ENCODE measurements at regions not wholly inside any gene's neighbourhood (a gene's known extent, or its start where the extent isn't known, plus 50 kb on each side); places are given as distances from the start of the nearest gene placed in this dataset.
A peak's percentile ranks its signal among the peaks of the same experiment; 100 is the strongest.
"Not testable (repeated sequence)": the region's sequence is repeated elsewhere in the genome, so short reads cannot be mapped to it uniquely, and the experiment has no call there.

- peak; percentile 48 for DNase-seq (ENCODE audit: low read depth)
Measured at GRCh38 chr13:34357435-34358232, 539.7 kb downstream of the RFC3 start.

GRCh38 chr13:34358811-34359513 is 541.0 kb downstream of the RFC3 start:
- DNase-seq (ENCODE audit: low read depth): peak; percentile 4

DNA sequence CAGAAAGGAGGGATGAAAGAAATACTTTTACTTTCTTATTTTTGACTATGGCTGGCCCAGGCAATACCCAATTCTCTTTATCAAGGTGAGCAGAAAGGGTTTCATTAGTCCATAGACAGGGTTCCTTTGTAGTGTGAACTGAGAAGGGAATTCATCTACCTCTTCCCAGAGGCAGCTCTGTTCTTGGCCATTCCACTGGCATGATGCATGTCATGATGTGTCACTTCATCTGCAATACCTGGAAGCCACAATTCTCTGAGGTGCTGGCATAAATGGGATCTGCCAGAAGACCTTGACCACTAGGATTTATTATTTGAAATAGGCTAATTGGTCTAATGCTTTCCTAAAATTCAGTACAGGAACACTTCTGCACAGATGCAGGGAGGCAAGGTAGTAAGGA is 542.8 kb downstream of the RFC3 start:
- DNase-seq (ENCODE audit: low read depth): no peak

GRCh38 chr13:34361560-34361959 is 543.6 kb downstream of the RFC3 start:
- DNase-seq (ENCODE audit: low read depth): no peak

DNA sequence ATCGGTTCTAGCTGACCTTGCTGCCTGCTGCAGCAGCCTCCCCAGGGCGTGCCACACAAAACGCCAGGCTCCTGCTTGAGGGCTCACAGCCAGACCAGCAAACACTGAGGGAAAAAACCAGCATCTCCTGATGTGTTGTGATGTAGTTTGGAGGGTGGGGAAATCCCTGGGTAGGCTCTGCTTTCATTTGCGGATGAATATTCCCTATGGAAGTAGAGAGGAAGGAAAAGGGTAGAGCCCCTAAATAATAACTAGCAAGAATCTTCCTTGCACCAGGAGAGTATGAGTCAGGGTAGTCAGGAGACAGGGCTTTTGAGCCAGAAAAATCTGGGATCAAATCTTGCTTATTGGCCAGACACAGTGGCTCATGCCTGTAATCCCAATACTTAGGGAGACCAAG is 545.3 kb downstream of the RFC3 start:
- DNase-seq (ENCODE audit: low read depth): no peak

- DNase-seq (ENCODE audit: low read depth): no peak
Measured at GRCh38 chr13:34364633-34365032, 546.7 kb downstream of the RFC3 start.

DNA sequence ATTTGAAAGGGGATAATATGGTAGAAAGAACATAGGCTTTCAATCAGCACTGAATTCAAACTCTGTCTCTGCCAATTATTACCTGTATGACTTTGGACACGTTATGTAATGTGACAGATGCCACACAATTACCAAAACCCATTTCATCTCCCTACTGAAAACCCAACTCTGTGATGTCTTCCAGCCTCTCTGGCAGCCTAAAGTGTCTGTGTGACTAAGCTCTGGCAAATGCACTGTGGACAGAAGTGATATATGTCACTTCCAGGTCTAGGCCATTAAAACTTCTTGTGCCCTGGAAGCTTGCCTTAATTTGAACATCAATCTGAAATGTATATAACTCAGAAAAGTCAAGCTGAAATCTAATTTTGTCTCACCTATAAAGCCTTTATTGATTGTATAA is 552.0 kb downstream of the RFC3 start:
- DNase-seq (ENCODE audit: low read depth): no peak

- DNase-seq (ENCODE audit: low read depth): no peak
Measured at GRCh38 chr13:34371108-34371507, 553.2 kb downstream of the RFC3 start.

DNA sequence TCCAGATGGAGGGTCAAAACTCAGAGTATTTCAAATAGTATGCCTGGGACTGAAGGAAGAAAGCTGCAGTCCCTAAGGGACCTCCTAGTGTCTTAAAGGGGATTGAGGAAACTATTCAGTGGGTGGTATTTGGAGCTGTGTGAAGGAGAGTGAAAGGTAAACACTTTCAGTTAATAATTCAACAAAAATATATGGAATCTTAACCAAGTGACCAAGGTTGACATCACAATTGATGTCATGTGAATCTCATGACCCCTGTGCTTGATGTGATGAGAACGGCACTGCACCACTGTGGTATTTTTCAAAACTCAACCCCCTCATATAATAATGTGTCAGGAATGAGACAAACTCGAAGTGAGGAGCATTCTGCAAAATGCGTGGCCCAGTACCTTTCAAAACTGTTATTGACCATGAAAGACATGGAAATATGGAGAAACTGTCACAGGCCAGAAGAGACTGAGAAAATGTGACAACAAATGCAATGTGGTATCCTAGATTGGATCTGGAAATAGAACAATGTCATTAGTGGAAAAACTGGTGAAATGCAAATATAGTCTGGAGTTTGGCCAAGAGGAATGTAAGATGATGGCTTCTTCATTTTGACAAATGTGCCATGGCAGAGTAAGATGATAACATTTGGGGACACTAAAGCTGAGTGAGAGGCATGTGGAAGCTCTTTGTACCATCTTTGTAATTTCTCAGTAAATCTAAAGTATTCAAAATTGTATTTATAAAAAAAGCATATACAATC is 553.9 kb downstream of the RFC3 start:
- no peak for DNase-seq (ENCODE audit: low read depth)

DNA sequence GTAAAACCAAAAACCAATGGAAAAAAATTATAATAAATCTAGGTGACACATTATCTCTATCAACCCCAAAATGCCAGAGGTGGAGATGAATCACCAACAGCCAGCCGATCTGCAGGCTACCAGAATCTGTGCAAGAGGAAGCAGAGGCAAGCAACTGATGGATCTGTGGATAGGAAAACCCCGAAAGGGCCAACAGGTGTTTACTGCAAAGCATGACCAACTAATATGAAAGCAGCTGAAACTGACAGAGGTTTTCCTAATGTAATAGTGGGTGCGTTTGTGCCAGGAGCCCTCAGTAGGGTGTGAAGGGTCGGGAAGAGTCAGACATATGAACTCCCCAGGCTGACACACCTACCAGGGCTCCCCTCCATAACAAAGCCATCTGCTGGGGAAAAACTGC is 554.6 kb downstream of the RFC3 start:
- peak; percentile 5 for DNase-seq (ENCODE audit: low read depth)

DNA sequence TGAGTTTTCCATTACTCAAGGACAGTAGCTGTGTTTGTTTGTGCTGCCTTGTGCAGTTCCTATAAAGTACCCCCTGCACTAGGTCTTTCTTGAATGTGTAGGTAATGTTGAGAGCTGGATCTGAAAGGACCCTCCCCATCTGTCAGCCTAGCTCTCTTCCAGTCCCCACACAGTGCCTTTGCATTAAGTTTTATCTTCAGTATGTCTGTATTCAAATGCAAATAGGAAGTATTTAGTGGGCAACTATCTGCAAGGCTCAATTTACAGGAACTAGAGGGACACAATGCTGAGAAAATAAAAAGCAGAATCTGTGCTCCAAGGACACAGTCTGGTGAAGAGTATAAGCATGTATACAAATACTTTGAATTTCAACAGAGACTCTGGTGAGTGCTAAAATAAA is 558.5 kb downstream of the RFC3 start:
- no peak for DNase-seq (ENCODE audit: low read depth)

DNA sequence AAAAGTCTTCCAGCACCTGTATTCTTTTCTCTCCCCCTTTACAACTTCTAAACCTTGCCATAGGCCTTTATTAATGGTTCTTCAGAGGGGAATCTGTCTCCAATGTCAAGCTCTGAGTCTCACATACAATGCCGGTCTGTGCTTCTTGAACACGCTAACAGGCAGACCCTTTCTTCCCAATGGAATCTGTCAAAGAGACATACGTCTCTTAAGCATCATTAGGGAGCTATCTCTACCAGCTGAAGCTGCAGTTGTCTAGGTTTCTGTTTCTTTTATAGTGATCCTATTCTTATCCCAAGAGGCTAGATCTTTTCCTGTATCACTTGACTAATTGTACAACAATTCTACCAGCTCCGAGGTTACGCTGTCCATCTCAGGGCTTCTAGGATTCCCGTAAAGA is 560.8 kb upstream of the NBEA start:
- no peak for DNase-seq (ENCODE audit: low read depth)

- DNase-seq (ENCODE audit: low read depth): no peak
Measured at GRCh38 chr13:34383728-34384127, 558.3 kb upstream of the NBEA start.

DNA sequence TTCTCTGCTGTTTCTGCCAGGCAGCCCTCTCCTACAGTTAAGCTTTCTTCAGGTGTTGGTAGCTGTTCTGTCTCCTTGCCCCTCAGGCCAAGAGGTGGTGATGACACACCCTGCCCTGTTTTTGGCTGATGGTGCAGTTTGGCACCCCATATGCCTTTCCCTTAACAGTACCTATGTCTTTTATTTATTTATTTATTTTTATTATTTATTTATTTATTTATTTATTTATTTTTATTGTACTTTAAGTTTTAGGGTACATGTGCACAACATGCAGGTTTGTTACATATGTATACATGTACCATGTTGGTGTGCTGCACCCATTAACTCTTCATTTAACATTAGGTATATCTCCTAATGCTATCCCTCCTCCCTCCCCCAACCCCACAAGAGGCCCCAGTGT is 555.8 kb upstream of the NBEA start:
- DNase-seq (ENCODE audit: low read depth): not testable (repeated sequence)

- peak; percentile 24 for DNase-seq (ENCODE audit: low read depth)
Measured at GRCh38 chr13:34391076-34391475, 551.0 kb upstream of the NBEA start.

- no peak for DNase-seq (ENCODE audit: low read depth)
Measured at GRCh38 chr13:34401696-34402095, 540.4 kb upstream of the NBEA start.

- no peak for DNase-seq (ENCODE audit: low read depth)
Measured at GRCh38 chr13:34405410-34406181, 536.5 kb upstream of the NBEA start.

GRCh38 chr13:34408640-34409039 is 533.4 kb upstream of the NBEA start:
- no peak for DNase-seq (ENCODE audit: low read depth)

DNA sequence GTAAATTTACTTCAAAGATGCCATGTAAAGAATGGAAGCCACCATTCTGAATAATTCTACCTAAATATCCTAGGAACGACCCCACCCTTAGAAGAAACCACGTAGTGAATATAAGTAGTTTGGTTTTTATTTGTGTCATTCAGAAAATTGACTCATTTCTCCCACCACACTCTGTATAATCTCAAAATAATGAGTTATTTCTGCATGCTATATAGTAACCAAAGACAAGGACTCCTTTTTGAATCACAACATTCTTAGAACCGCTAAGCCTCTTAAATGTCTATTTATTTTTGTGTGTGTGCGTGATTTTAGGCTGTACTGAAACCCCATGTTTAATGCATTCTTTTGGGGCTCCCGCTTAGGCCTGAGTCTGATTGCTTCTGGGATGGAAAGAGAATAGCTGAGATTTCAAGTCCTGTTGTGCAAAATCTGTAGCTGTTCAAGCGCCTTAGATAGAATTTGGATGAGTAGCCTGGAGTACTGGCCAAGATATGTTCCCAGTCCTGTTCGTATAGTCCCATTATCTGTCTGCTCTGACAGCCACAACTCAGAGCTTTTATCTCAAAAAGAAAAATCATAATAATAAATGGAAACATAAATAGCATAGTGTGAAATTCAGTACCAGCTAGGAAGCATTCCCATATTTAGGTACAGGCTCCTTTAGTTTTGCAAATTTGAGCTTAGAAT is 532.4 kb upstream of the NBEA start:
- no peak for DNase-seq (ENCODE audit: low read depth)

GRCh38 chr13:34410678-34411077 is 531.4 kb upstream of the NBEA start:
- DNase-seq (ENCODE audit: low read depth): no peak

DNA sequence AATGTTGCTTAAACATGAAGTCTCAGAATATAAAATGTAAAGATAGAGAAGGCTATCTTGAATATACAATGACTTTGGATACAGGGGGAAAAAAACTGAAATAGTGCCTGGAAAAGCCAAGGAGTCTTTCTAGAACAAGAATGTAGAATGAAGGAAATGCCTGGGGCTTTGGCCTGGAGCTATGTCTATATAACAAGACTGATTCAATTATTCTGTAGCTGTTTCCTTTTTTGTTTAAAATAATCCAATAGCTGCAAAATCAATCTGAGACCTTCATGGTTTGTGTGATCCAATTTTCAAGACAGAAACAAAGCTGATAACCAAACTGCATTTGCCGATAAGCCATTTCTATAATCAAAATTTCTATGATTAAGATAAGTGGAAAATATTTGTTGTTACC is 530.9 kb upstream of the NBEA start:
- no peak for DNase-seq (ENCODE audit: low read depth)

Data from Daoy (cell line).